ENCODE measurements at regions not wholly inside any gene's neighbourhood (a gene's known extent, or its start where the extent isn't known, plus 50 kb on each side); places are given as distances from the start of the nearest gene placed in this dataset.

DNA sequence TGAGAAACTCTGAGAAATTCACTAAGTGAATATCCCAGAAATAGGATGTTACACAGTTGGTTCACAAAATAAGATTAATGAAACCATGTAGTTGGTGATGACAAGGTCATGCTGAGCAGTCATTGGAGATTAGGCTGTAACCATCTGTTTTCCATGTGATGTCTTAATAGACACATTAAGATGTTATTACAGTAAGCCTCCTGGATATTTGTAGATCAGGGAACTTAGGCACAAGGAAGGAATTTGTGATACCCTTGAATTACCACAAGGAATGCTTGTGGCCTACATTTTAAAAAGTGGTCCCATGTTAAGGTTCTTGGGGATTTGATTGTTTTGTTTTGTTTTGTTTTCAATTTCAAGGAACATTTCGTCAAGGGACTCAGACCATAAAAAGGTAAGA is 185.6 kb upstream of the BANK1 start:
- DNase-seq (ENCODE audit: missing footprints) (no peak), ATAC-seq (no peak)
- intact Hi-C loops (cut with DNase I): no loop called here

DNA sequence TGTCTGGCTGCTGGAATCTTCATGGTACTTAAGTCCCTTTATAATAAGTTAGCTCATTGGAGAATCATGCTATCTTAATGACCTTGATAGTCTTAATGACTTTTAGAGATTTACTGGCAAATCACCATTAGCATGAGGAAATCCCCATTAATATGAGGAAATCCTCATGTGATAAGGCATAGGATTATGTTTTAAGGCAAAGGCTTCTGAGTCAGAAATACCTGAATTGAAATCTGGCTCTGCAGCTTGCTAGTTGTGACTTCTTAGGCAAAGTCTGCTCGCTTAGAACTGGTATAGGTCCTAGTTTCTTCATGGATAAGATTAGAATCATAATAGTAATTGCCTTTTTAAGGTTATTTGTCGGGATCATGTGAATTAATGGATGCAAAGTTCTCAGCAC is 190.2 kb upstream of the BANK1 start:
- ATAC-seq (no peak), DNase-seq (ENCODE audit: missing footprints) (no peak)
- intact Hi-C loops (cut with DNase I): no loop called here

DNA sequence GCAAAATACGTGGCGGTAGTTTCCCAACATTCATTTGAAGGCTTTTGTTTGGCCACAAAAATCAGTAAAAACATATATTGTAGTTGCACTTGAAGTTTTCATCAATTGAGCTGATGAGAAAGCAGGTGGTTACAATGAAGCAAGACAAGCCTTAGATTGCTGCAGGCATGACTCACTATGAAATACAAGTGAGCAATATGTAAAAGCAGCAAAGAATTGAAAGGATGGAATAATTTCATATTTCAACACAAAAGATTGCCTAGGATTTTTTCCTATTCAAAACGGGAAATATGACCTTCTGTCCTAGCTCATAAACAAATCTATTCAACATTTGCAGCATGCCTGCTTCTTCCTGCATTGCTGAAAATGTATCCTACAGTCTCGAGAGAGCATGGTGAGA is 190.9 kb upstream of the BANK1 start:
- DNase-seq (ENCODE audit: missing footprints) (no peak), ATAC-seq (no peak)
- intact Hi-C loops (cut with DNase I): no loop called here

DNA sequence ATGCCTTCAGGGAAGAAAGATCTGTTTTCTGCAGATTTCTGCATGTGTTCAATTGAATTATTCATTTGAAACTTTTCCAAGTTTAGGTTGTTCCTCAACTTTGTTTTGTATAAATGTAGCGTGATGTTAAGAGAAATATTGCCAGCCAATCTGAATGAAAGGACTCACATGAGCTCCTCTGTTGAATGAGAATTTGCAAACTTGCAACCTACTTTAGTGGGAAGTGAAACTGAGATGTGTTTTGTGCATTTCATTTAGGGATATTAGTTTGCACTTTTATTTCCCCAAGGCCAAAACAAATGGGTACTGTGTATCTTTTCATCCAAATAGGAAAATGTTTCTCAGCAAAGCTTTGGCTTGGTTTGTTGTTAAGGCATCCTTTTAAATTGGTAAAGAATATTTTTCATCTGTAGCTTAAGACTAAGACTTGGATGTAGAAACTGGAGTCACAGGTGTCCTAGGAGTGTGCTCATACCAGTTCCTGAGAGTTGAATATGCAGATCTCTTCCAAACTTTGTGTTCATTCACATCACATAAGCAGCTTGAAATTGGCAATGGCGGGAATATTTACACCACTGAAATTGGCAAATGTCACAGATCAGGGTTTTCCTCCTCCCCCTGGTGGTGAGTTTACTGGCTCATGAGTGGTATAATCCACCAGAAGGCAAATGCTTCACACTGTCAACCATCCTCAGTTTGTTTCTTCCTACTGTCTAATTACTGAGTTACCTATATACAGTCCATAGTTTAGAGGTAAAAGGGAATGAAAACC is 193.6 kb upstream of the BANK1 start:
- DNase-seq (ENCODE audit: missing footprints) (no peak), ATAC-seq (no peak)
- intact Hi-C loops (cut with DNase I): no loop called here

DNA sequence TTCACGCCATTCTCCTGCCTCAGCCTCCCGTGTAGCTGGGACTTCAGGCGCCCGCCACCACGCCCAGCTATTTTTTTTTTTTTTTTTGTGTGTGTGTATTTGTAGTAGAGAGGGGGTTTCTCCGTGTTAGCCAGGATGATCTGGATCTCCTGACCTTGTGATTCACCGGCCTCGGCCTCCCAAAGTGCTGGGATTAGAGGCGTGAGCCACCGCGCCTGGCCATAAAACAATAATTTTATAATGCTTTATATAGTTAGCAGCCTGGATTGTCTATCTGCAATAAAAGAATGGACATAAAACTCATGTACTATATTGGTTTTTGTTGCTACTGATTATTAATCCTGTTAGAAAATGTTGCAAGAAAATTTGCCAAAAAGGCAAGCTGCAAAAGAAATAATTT is 195.9 kb upstream of the BANK1 start:
- intact Hi-C loops (cut with DNase I): no loop called here
- DNase-seq (ENCODE audit: missing footprints): no peak
- no peak for ATAC-seq

DNA sequence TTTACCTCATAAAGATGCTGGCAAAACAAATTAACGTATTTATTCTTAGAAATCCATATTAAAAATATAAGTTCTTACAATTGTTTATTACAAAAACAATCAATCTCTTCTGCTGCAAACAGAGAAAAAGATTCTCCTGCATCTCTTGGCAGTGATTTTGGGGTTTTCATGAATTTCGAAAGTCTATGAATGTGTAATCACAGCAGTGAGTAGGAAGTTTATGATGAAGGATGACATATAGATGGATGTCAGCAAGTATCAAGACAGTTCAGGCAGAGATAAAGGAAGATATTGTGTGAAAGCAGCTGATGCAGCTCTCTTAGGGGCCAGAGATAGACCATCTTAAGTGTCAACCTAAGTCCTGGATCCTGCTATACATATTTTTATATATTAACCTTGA is 196.9 kb upstream of the BANK1 start:
- ATAC-seq (no peak), DNase-seq (ENCODE audit: missing footprints) (no peak)
- intact Hi-C loops (cut with DNase I): no loop called here

DNA sequence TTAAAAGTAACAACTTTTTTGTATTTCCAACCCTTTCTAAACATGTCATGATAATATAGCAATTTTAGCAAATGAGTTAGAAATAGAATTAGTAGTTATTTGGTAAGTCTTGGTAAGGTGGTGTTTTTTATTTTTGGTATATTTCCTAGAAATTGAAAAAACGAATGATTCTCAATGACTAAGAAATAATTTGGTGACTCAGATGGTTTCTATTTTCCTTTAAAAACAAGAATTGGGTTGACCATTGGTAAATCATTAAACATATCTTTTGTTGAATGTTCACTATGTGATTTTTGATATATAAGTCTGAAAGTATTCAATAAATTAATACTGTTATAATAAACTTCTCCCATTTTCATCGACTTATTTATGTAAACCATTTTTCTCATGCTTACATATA is 206.2 kb upstream of the BANK1 start:
- ATAC-seq (no peak), DNase-seq (ENCODE audit: missing footprints) (no peak)
- intact Hi-C loops (cut with DNase I): no loop called here

DNA sequence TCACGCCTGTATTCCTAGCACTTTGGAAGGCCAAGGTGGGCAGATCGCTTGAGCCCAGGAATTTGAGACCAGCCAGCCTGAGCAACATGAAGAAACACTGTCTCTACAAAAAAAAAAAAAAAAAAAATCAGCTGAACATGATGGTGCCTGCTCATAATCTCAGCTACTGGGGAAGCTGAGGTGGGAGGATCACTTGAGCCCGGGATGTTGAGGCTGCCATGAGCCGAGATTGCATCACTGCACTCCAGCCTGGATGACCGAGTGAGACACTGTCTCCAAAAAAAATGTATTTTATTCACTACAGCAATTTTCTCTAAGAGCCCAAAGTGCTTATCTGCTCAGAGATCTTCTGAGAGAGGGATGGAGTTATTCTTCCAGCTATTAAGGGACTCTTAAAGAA is 215.8 kb upstream of the PPP3CA start:
- DNase-seq (ENCODE audit: missing footprints): no peak
- intact Hi-C loops (cut with DNase I): no loop called here
- ATAC-seq: no peak

DNA sequence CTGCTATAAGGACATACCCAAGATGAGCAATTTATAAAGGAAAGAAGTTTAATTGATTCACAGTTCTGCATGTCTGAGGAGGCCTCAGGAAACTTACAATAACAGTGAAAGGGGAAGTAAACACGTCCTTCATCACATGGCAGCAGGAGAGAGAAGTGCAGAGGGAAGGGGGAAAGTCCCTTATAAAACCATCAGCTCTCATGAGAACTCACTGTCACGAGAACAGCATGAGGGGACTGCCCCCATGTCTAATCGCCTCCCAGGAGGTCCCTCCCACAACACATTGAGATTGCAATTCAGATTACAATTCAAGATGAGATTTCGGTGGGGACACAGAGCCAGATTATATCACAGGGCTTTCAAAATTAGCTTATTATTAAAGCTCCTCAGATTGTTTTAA is 209.5 kb upstream of the PPP3CA start:
- intact Hi-C loops (cut with DNase I): no loop called here
- DNase-seq (ENCODE audit: missing footprints) (no peak), ATAC-seq (no peak)

DNA sequence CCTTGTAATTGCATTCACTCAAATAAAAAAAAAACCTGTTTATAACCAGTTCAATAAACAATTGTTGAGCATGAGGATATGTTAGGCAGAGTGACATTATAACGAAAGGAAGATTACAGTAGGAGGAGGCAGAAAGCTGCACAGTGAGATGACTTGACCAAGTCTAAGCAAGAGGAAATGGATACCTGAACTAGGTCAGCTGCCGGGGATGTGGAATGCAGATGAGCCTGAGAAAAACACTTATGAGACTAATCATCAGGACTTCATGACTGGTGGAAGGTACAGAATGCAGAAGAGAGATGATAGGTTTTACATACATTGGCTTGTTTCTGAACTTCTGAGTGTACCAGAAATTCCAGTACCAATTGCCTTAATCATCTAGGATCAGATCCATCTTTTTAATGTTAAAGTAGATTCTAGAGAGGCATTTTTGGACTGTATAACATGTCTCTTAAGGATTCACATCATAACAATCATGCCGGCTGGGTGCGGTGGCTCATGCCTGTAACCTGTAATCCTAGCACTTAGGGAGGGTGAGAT is 208.1 kb upstream of the PPP3CA start:
- intact Hi-C loops (cut with DNase I): no loop called here
- no peak for ATAC-seq
- no peak for DNase-seq (ENCODE audit: missing footprints)

DNA sequence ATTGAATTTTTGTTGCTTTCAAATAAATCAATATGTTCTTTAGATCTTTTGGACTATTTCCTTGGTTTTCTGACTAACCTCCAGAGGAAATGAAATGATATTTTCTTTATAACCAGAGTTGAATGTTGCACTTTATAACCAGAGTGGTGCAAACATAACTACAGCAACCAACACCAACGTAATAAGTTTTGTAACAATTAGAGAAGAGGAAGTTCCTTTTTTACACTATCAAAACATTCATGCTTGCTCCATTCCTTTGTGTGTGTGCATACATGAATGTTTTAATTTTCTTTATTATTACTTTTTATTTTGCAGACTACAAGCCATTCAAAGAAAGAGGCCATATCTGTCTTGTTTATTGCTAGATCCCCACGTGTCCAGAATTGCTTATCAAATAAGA is 193.0 kb upstream of the PPP3CA start:
- no peak for ATAC-seq

DNA sequence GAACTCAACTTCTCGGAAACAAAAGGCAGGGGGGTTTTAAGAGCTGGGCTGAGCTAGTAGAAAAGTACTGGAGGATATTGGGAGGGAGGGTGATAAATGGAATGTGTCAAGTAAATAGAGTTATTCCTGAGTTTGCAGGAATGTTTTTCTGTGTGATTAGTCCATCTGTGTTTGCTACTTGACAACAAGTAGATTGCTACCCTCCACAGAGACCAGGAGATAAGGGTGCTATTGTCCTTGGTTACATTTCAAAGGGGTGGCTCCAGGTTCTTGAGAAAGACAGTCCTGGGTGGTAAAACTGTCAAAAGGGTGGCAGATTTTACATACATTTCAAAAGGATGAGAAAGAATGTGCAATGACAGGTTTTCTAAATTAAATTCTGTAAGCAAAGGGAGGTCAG is 181.2 kb upstream of the PPP3CA start:
- ATAC-seq (no peak), DNase-seq (ENCODE audit: missing footprints) (no peak)
- intact Hi-C loops (cut with DNase I): no loop called here

More for the DNA sequence above, 193.0 kb upstream of the PPP3CA start:
- intact Hi-C loops (cut with DNase I): no loop called here
- DNase-seq (ENCODE audit: missing footprints): no peak

DNA sequence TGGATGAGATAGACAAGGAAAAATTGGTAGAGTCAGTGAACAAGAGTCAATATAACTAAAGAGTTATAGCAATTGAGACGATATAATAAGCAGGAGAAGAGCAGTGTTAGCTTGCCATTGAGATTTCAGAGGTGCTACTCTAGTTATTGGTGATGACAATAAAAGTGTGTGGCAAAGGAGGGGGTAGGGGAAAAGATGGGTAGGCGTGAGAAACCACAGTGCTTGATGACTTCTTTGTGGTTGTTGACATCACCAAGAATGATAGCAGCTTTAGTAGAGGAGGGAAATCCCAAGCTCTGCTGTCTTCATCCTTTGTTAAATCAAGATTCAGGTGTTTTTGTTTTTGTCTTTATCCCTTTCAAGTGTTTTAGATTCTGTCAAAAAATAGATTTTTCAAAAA is 179.9 kb upstream of the PPP3CA start:
- intact Hi-C loops (cut with DNase I): no loop called here
- DNase-seq (ENCODE audit: missing footprints): no peak
- no peak for ATAC-seq

DNA sequence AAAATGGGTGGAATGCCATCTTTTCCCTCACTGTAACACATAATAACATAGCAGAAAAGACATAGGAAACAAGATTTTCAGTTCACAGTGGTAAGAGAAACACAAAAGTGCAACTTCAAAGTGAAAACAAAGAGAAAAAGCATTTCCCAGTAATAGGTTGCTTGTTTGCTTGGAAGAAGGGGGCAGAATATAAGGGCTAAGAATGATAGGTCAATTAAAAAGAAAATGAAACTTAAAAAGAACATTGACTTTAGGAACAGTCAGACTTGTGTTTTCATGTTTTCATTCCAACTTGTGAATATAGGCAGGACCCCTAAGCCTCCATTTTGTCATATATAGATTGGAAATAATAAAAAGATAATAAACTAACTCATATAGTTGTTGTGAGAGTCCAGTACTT is 168.2 kb upstream of the PPP3CA start:
- ATAC-seq: no peak
- intact Hi-C loops (cut with DNase I): no loop called here
- DNase-seq (ENCODE audit: missing footprints): no peak

DNA sequence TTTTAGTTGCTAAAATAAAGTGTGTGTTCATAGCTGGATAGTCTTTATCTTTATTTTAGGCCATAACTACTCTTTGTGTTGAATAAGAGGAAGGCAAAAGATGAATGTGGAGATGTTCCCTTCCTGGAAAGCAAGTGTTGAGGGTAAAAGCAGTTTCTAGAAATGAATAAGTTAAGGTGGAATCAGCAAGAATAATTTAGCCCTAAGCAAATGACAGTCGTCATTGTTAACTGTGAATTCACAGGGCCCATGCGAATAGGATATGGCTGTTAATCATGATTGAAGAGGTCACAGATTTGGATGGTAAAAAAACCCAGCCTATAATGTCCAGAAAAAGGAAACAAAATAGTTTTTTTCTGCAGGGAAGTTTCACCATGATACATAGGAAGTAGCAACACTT is 167.8 kb upstream of the PPP3CA start:
- intact Hi-C loops (cut with DNase I): no loop called here
- DNase-seq (ENCODE audit: missing footprints) (no peak), ATAC-seq (no peak)

DNA sequence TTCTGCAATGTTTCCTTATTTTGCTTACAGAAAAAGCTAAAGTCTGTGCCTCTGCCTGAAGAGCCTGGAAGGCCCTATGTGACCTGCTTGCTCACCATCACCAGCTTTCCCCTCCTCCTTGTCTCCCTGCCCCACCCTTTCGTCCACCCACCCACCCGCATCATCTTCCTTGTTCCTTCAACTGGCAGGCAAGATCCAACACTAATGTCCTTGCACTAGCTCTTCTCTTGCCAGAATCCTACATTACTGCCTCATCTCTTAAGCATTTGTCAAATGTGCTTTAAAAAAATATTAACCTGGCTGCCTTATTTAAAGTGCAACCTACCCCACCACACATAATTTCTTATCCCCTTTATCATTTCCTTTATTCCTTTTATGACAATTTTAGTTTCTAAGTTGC is 165.1 kb upstream of the PPP3CA start:
- DNase-seq (ENCODE audit: missing footprints): no peak
- ATAC-seq: no peak
- intact Hi-C loops (cut with DNase I): no loop called here

DNA sequence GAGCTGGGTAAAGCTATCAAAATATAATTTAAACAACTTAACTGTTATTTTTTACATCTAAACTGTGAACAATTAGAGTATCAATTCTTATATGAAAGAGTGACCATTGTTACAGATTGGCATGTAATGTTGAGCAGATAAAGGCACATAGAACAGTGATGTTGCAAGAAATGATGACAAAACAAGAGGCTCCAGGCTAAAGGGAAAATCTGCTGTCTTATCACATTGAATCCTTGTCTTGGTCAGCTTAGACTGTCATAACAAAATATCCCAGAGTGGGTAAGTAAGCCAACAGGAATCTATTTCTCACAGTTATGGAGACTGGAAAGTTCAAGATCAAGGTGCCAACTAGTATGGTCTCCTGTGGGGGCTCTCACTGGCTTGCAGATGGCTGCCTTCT is 154.1 kb upstream of the PPP3CA start:
- DNase-seq (ENCODE audit: missing footprints) (no peak), ATAC-seq (no peak)
- intact Hi-C loops (cut with DNase I): no loop called here

DNA sequence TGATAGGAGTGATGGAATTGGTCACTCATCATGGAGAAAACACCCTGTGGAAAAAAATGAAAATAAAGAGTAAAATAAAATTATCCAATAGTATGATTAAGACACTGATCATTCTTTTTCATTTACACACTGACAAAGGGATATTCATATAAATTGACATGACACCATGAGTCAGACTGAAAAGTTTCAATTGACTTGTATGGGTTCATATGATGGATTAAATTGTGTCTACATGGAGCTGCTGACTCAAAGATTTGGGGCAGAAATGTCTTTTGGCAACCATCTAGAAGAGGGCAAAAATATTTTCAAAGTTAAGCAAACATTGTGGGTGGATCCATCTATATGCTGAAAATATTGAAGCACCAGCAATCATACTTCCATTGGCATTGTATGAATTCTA is 153.4 kb upstream of the PPP3CA start:
- no peak for ATAC-seq
- no peak for DNase-seq (ENCODE audit: missing footprints)
- intact Hi-C loops (cut with DNase I): no loop called here

DNA sequence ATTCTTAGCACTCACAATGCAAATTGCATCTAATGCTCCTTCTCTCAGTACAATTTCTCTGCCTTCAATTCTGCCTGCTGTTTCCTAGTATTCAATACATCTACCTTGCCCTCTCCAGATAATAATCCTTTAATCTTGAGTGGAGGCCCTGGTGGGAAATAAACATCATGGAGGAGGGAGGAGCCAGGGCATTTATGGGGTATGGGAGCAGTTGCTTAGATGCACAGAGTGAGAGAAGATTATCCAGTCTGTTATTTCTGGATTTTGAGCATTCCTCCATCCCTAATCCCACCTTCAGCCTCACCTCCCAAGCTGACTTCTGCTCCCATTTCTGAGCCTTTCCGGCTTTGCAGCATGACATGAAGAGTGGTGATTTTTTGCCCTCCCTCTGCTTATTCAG is 127.9 kb upstream of the PPP3CA start:
- intact Hi-C loops (cut with DNase I): no loop called here
- ATAC-seq (no peak), DNase-seq (ENCODE audit: missing footprints) (no peak)

DNA sequence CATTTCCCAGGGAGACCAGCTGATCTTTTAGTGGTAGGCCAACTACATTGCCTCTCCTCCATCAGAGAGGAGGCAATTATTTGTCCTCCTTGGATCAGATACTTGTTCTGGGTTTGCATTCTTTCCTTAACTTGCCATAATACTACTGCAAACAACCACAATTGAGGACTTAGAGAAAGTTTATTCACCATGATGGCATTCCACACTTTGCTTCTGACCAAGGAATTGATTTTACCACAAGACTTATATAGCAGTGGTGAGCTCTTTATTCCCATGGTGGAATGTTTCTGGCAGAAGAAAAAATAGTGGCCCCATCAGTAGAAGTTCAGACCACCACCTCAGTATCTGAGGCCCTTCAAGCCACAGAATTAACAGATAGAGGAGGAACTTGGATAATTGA is 123.9 kb upstream of the PPP3CA start:
- ATAC-seq (no peak), DNase-seq (ENCODE audit: missing footprints) (no peak)
- intact Hi-C loops (cut with DNase I): no loop called here

DNA sequence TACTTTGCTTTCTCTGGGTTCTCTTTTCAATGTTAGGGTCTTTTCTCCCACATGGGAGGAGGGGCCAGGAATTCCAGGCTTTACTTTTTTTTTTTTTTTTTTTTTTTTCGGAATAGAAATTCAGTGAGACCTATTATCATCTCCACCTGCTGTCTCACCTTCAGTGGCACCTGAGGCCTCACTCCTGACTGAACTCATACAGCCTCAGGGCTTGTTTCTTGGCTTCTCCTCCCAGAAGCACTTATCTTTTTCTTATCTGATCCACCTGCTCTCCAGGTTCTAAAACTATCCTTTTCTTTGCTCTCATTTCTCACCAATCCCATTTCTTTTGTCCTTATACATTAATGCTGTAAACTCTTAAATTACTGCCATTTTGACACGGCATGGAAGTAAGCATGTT is 117.3 kb upstream of the PPP3CA start:
- DNase-seq (ENCODE audit: missing footprints) (no peak), ATAC-seq (no peak)
- intact Hi-C loops (cut with DNase I): no loop called here

Measured in Right ventricle myocardium inferior (tissue), 1 donor.